GM13977 (cell line): ENCODE measurements at regions not wholly inside any gene's neighbourhood (a gene's known extent, or its start where the extent isn't known, plus 50 kb on each side); places are given as distances from the start of the nearest gene placed in this dataset.

Experiments used
- DNase-seq: peaks from one replicate; pipeline ENCODE4 v3.0.0; 2012; ENCODE audit warnings: low spot score
- in situ Hi-C: fragments of 300-500 bp; cut with MboI; formaldehyde crosslinking; loops from one replicate; pipeline ENCODE4 v1.12.0; 2022; ENCODE audit warnings: low sequenced_read_pairs, low pct_unique_long_range_greater_than_20kb, mixed read lengths, inconsistent platforms; ENCODE audit not compliant: unreplicated experiment
- TF ChIP-seq, protein P1 (sequence below): IDR thresholded peaks from 2 replicates; pipeline ENCODE4 v1.5.1; 2012; ENCODE audit warnings: mild to moderate bottlenecking, control low read depth; ENCODE audit not compliant: insufficient read depth; ENCODE audit errors: extremely low read depth, missing control alignments

DNA sequence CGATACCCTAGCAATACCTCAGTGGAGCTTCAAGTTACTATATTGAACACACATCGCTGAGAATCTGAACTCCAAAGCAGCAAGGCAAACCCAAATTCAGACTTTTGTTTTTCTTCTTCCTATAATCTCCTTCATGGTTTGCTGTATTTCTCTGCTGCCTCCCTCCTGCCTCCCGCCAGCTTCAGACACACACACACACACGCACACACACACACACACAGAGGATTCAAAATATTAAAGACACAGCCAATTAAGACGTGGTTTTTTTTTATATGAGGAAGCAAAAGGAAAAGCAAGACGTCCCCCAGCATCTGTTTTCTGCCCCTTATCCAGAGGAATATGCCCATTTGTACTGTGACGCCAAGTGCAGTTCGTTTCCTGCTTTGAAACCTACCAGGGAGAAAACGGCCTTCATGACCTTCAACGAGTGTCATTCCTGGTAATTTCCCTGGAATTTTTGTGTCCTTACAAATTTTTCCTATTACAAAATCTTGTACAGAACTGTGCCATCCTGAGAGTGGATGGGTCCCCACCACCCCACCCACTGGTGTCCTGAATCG, 547.9 kb upstream of the ID2 start:
- DNase-seq: no peak
- in situ Hi-C loops: no loop called here
- TF ChIP-seq, protein P1, sequence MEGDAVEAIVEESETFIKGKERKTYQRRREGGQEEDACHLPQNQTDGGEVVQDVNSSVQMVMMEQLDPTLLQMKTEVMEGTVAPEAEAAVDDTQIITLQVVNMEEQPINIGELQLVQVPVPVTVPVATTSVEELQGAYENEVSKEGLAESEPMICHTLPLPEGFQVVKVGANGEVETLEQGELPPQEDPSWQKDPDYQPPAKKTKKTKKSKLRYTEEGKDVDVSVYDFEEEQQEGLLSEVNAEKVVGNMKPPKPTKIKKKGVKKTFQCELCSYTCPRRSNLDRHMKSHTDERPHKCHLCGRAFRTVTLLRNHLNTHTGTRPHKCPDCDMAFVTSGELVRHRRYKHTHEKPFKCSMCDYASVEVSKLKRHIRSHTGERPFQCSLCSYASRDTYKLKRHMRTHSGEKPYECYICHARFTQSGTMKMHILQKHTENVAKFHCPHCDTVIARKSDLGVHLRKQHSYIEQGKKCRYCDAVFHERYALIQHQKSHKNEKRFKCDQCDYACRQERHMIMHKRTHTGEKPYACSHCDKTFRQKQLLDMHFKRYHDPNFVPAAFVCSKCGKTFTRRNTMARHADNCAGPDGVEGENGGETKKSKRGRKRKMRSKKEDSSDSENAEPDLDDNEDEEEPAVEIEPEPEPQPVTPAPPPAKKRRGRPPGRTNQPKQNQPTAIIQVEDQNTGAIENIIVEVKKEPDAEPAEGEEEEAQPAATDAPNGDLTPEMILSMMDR: no peak

DNA sequence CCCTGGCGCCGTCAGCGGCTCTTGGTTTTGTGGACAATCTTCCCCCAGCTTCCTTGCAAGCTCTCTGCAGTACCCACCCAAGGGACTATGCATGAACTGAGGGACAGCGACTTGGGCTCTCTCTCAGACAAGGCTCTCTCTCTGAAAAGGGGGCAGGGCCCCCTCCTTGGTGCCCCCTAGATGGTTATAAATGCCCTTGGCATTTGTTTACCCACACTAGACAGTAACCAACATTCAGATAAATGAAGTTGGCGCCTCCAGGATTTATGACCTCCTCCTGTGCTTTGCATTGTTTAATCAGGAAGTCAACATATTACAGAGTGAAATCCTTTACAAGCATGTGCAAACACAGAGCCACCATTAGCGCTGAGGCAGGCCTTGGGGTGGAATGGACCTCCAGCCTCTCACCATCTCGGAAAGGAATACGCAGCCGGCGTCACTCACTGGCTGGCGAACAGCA, 547.4 kb upstream of the ID2 start:
- TF ChIP-seq, protein P1: no peak
- in situ Hi-C loops: no loop called here
- no peak for DNase-seq

DNA sequence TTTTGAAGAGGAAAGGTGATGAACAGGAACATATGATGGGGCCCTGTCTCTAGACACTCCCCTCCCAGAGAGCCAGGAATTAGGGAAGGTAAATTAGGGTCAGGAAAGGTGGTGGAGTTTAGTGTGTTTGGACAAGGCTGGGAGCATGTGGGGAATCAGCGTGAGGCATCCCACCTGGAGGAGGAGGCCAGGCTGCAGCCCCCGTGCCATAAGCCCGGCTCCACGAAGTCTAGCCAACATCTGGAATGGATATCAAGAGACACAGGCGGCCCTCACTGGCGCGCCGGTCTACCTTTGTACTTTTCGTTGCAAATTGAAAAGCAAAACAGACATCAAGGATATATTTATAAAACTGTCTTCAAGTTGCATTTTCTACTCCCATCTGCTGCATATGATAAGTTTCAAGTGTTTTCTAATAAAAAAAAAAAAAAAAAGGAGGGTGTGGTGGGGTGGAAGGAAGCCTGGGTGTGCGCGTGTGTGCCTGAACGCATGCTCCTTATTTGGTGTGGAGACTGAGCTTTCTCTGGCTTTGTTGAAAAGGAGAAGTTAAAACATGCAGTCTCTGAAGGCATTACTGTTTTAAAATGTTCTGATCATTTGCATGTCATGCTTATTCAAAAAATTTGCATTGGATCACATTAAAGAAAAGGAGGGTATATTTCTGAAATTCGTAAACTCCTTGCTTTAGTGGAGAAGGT, 546.7 kb upstream of the ID2 start:
- in situ Hi-C loops: no loop called here
- no peak for DNase-seq
- TF ChIP-seq, protein P1: no peak

DNA sequence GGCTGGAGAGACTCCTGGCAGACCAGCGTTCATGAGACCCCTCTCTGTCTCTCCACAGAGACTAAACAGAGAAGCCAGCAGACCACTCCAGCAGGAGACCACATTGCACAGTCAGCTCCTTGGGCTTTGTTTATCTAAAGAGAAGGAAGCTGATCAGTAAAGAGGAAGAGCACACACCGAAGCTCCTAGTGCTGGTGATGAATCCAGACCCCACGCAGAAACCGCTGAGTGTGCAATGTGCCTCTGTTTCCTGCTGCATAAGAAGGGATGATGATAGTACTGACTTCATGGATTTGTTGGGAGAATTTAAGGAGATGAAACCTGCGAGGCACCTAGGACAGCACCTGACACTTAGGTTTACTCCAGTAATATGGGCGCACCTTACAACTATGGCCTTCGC, 544.1 kb upstream of the ID2 start:
- no peak for DNase-seq
- TF ChIP-seq, protein P1: no peak
- in situ Hi-C loops: no loop called here

DNA sequence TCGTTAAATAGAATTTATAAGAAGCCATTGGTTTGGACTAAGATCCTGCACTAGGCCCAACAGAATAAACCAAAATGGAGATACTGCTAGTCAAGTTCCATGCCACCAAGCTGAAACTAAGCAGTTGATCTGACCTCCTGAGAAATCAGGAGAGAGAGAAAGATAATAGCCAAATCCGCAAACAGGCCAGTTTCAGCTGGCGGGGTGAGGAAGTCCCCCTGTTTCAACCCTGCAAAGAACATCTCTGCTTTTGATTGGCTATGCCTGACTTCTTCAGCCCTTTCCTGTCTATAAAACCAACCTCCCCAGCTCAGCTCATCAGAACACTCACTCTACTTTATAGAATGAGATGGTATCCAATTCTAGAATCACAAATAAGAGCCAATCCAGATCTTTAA, 543.3 kb upstream of the ID2 start:
- TF ChIP-seq, protein P1: no peak
- in situ Hi-C loops: no loop called here
- no peak for DNase-seq

DNA sequence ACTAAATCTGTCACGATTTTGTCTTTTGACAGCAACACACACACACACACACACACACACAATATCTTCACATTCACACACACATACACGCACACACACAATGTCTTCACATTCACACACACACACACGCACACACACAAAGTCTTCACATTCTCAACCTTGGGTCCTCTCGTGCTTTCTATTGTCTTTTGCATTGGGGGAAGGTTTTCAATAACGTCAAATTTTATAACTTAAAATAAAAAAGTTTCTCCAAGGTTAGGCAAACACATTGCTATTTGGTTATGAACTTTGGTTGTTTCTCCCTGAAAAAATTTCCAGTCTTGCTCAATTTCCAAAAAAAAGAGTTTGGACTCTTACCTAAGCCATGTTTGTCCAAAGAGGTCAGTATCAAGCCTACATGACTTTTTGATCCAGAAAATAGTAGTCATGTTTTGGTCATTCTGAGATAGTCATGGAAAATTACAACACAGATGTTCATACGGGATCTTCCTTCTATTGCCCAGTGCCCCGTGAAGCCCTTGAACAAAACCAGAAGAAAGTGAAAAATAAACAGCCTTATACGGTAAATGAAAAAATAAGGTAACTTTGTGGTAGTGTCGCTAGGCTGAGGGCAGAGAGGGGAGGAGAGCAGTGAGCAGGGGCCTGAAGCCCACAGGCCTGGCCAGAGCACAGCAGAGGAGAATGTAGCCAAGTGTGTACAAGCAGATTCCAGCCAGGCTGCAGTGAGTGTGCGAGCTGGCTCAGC, 542.8 kb upstream of the ID2 start:
- in situ Hi-C loops: no loop called here
- TF ChIP-seq, protein P1: no peak
- DNase-seq: no peak
